SK-N-SH (cell line): ENCODE measurements at regions not wholly inside any gene's neighbourhood (a gene's known extent, or its start where the extent isn't known, plus 50 kb on each side); places are given as distances from the start of the nearest gene placed in this dataset.

Experiments used
- EP300 ChIP-seq, 2 experiments: IDR thresholded peaks; 2 replicates each; pipeline versions ENCODE4 v1.4.0 to v1.6.1; 2012; ENCODE audit warnings: borderline replicate concordance in 1 of 2, low read depth in 1 of 2, low read length in 1 of 2
- GABPA ChIP-seq: IDR thresholded peaks from 2 replicates; pipeline ENCODE4 v1.4.0; 2012; ENCODE audit warnings: low read depth, mild to moderate bottlenecking
- JUND ChIP-seq: IDR thresholded peaks from 2 replicates; pipeline ENCODE4 v1.4.0; 2012
- MXI1 ChIP-seq: IDR thresholded peaks from 2 replicates; pipeline ENCODE4 v1.6.1; 2012; ENCODE audit warnings: mild to moderate bottlenecking, low read depth, low read length, improper control_type of control experiment
- NFIC ChIP-seq: IDR thresholded peaks from 2 replicates; pipeline ENCODE4 v1.4.0; 2012; ENCODE audit warnings: borderline replicate concordance
- POLR2AphosphoS5 ChIP-seq: IDR thresholded peaks from 2 replicates; pipeline ENCODE4 v1.6.1; 2012; ENCODE audit warnings: low read depth, low read length
- SMC3 ChIP-seq: IDR thresholded peaks from 2 replicates; pipeline ENCODE4 v1.6.1; 2012; ENCODE audit warnings: low read depth, low read length, improper control_type of control experiment
- TF ChIP-seq, protein P1 (sequence below): fragments of 150-350 bp; IDR thresholded peaks from 2 replicates; pipeline ENCODE4 v1.6.1; 2017; ENCODE audit warnings: antibody characterized with exemption, low read length, low read depth, borderline replicate concordance
- TF ChIP-seq, protein P2 (sequence below): fragments of 200-600 bp; sonication (generic); IDR thresholded peaks from 2 replicates; pipeline ENCODE4 v1.6.1; 2017; ENCODE audit warnings: antibody characterized with exemption, mild to moderate bottlenecking, moderate library complexity

DNA sequence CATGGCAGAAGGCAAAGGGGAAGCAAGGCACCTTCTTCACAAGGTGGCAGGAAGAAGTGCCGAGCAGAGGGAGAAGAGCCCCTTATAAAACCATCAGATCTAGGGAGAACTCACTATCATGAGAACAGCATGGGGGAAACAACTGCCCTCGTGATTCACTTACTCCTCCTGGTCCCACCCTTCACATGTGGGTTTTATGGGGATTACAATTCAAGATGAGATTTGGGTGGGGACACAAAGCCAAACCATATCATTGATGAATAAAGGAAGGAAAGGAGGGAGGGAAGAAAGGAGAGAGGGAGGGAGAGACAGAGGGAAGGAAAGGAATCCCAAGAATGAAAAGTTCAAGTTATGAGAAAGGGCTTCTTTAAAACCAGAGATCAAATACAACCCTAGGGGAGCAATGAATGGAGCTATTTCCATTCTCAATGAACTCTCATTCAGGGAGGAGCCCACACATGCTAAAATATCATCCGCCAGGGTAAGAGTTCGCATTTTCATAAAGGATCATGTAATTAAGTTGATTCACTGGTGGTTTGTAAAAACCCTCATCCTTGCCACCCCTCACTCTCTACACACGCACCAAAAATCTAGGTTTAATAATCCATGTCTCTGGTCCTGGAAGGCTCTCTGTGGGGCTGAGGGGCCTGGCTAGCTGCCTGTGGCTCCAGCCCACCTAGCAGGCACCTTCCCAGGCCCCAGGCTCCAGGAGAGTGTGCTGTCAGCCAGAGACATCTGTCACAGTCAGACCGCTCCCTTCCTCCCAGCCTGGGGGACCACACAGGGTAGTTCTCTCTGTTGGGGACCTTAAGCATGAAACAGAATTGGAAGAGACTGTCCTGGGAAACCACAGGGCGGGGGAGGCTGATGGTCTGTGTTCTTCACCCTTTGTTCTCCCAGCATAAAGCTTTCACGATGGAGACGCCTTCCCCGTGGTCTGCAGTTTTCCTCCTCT lies 94.0 kb downstream of the CCDC185 start:
- no peak for TF ChIP-seq POLR2AphosphoS5
- TF ChIP-seq, protein P1, sequence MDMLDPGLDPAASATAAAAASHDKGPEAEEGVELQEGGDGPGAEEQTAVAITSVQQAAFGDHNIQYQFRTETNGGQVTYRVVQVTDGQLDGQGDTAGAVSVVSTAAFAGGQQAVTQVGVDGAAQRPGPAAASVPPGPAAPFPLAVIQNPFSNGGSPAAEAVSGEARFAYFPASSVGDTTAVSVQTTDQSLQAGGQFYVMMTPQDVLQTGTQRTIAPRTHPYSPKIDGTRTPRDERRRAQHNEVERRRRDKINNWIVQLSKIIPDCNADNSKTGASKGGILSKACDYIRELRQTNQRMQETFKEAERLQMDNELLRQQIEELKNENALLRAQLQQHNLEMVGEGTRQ = no peak
- TF ChIP-seq, protein P2, sequence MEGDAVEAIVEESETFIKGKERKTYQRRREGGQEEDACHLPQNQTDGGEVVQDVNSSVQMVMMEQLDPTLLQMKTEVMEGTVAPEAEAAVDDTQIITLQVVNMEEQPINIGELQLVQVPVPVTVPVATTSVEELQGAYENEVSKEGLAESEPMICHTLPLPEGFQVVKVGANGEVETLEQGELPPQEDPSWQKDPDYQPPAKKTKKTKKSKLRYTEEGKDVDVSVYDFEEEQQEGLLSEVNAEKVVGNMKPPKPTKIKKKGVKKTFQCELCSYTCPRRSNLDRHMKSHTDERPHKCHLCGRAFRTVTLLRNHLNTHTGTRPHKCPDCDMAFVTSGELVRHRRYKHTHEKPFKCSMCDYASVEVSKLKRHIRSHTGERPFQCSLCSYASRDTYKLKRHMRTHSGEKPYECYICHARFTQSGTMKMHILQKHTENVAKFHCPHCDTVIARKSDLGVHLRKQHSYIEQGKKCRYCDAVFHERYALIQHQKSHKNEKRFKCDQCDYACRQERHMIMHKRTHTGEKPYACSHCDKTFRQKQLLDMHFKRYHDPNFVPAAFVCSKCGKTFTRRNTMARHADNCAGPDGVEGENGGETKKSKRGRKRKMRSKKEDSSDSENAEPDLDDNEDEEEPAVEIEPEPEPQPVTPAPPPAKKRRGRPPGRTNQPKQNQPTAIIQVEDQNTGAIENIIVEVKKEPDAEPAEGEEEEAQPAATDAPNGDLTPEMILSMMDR = no peak
- TF ChIP-seq NFIC = no peak
- no peak for TF ChIP-seq JUND
- TF ChIP-seq SMC3 = no peak
- no peak for TF ChIP-seq GABPA
- no peak for TF ChIP-seq EP300 (IDR thresholded peaks at IDR 0.05; ENCODE audit: borderline replicate concordance in 1 of 2, low read depth in 1 of 2, low read length in 1 of 2)
- TF ChIP-seq MXI1 = no peak
